Tibial nerve (tissue), 4 donors: ENCODE measurements at regions not wholly inside any gene's neighbourhood (a gene's known extent, or its start where the extent isn't known, plus 50 kb on each side); places are given as distances from the start of the nearest gene placed in this dataset.
"Not testable (repeated sequence)": the region's sequence is repeated elsewhere in the genome, so short reads cannot be mapped to it uniquely, and the experiment has no call there.

ENCODE experiments used
- CTCF ChIP-seq, 5 experiments: fragments of 200-600 bp in 3 of 5; fragments of 450-650 bp in 2 of 5; sonication (generic) in 3 of 5; IDR thresholded peaks; one replicate each; pipeline ENCODE4 v1.5.1; 2016 to 2019; ENCODE audit warnings: antibody characterized with exemption in 5 of 5, mild to moderate bottlenecking in 3 of 5, moderate library complexity in 2 of 5
- EP300 ChIP-seq, 2 donors: sonication (generic); formaldehyde crosslinking; IDR thresholded peaks; one replicate each; pipeline ENCODE4 v1.6.1; 2017; ENCODE audit warnings: antibody characterized with exemption in 2 of 2, mild to moderate bottlenecking in 1 of 2
- POLR2A ChIP-seq, 2 donors: fragments of 450-650 bp; IDR thresholded peaks; one replicate each; pipeline ENCODE4 v1.6.1; 2017; ENCODE audit warnings: antibody characterized with exemption in 2 of 2, mild to moderate bottlenecking in 2 of 2, moderate library complexity in 2 of 2

GRCh38 chr5:97519565-97519964 is 336.5 kb upstream of the RIOK2 start:
- not testable (repeated sequence) for TF ChIP-seq POLR2A, CTCF, EP300 (IDR thresholded peaks at IDR 0.05)
